Breast epithelium (tissue), 3 donors: ENCODE measurements at regions not wholly inside any gene's neighbourhood (a gene's known extent, or its start where the extent isn't known, plus 50 kb on each side); places are given as distances from the start of the nearest gene placed in this dataset.

Source experiments
- CTCF ChIP-seq, 3 donors: fragments of 450-650 bp; IDR thresholded peaks; one replicate each; pipeline ENCODE4 v1.5.1; 2016 to 2017; ENCODE audit warnings: antibody characterized with exemption in 3 of 3, mild to moderate bottlenecking in 3 of 3, moderate library complexity in 3 of 3
- POLR2A ChIP-seq: fragments of 450-650 bp; IDR thresholded peaks from one replicate; pipeline ENCODE4 v1.6.1; 2016; ENCODE audit warnings: antibody characterized with exemption, mild to moderate bottlenecking, moderate library complexity
- POLR2AphosphoS5 ChIP-seq, 3 donors: sonication (generic); formaldehyde crosslinking; IDR thresholded peaks; one replicate each; pipeline ENCODE4 v1.6.1; 2017; ENCODE audit warnings: antibody characterized with exemption in 3 of 3

GRCh38 chr9:99663856-99664255, 157.8 kb upstream of the NR4A3 start:
- no peak for TF ChIP-seq CTCF (IDR thresholded peaks at IDR 0.05)
- TF ChIP-seq POLR2A: no peak
- TF ChIP-seq POLR2AphosphoS5 (IDR thresholded peaks at IDR 0.05): no peak
